ENCODE measurements at regions not wholly inside any gene's neighbourhood (a gene's known extent, or its start where the extent isn't known, plus 50 kb on each side); places are given as distances from the start of the nearest gene placed in this dataset.

DNA sequence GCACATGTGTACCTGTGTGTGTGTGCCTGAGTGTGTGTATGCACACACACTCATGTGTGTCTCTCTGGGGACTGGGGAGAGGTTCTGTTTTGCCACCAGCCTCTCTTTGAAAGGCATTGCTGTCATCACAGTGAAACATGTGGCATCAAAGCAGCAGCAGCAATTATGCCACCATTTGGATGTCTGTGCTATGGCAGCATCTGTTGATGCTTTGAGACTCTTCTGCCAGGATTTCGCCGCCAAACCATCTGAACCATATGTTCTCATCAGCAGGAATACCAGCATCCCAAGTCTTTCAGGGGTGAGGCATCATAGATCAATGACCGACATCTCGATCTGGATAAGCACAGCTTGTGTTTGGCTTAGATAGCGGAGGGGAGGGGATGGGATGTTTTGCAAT lies 168.6 kb downstream of the FAT3 start:
- Histone ChIP-seq H3K4ac (replicated peaks; ENCODE audit: insufficient read length, low read depth, low read length) (no peak overlapping the region), H3K14ac (ENCODE audit: insufficient read length) (no peak overlapping the region), H4K91ac (replicated peaks; ENCODE audit: insufficient read length, low read length) (no peak overlapping the region), H2BK15ac (ENCODE audit: low read length) (no peak overlapping the region), H2AK5ac (ENCODE audit: low read depth, low read length) (no peak overlapping the region), H2BK12ac (ENCODE audit: low read depth, low read length) (no peak overlapping the region), H3K79me2 (ENCODE audit: control insufficient read depth in 1 of 2, insufficient read depth in 2 of 2, low read length in 2 of 2) (no peaks in the 10 kb centered on the region), H3K4me1 (replicated peaks in 1 of 4; ENCODE audit: control insufficient read depth in 3 of 4, insufficient read depth in 4 of 4, low read length in 3 of 4) (no peaks in the 10 kb centered on the region; a peak in 1 of 7 replicates), H3K4me3 (ENCODE audit: extremely low read depth in 1 of 4, insufficient read depth in 2 of 4, low read depth in 3 of 4, low read length in 4 of 4) (no peak overlapping the region), H3K36me3 (ENCODE audit: control insufficient read depth in 2 of 4, insufficient read depth in 4 of 4, low read length in 3 of 4) (no peaks in the 10 kb centered on the region), H2BK20ac (ENCODE audit: low read length) (no peak overlapping the region), H2BK120ac (replicated peaks; ENCODE audit: low read depth, low read length) (no peak overlapping the region), H3K23ac (ENCODE audit: insufficient read length) (no peak overlapping the region), H3K27me3 (replicated peaks in 1 of 4; ENCODE audit: control insufficient read depth in 3 of 4, extremely low read depth in 1 of 4, insufficient read depth in 3 of 4, low read length in 3 of 4) (no peaks in the 10 kb centered on the region), H4K20me1 (replicated peaks in 1 of 2; ENCODE audit: control insufficient read depth in 1 of 2, insufficient read depth in 2 of 2, low read length in 2 of 2) (no peaks in the 10 kb centered on the region), H2AFZ (ENCODE audit: low read length) (no peak overlapping the region), H3K9me3 (ENCODE audit: insufficient read depth in 2 of 2, low read depth in 1 of 2, low read length in 1 of 2) (no peaks in the 10 kb centered on the region), H3K23me2 (ENCODE audit: low read depth, low read length) (no peaks in the 10 kb centered on the region), H2BK5ac (ENCODE audit: low read depth, low read length) (no peak overlapping the region), H3K79me1 (ENCODE audit: low read depth, low read length) (peaks cover 3% of the 10 kb centered on the region; the same call in 1 of the 2 replicates), H4K8ac (ENCODE audit: extremely low read depth, insufficient read depth, low read length) (no peak overlapping the region), H3K9ac (replicated peaks in 1 of 4; ENCODE audit: extremely low read depth in 1 of 4, low read depth in 3 of 4, low read length in 3 of 4) (no peak overlapping the region), H4K5ac (ENCODE audit: insufficient read length, low read depth, low read length) (no peak overlapping the region), H3K27ac (ENCODE audit: low read depth, low read length) (no peak overlapping the region), H3K4me2 (ENCODE audit: insufficient read depth in 1 of 2, low read depth in 2 of 2, low read length in 2 of 2) (no peak overlapping the region), H3K56ac (replicated peaks; ENCODE audit: insufficient read length, low read depth, low read length) (no peak overlapping the region), H3K18ac (ENCODE audit: extremely low read depth, low read length) (no peak overlapping the region)
- POLR2A ChIA-PET (ENCODE audit: partially characterized antibody), result no interaction called here
- no peak for DNase-seq (ENCODE audit: low read depth in 1 of 2, low spot score in 2 of 2)
- CTCF ChIA-PET (ENCODE audit: partially characterized antibody), result interaction anchor here (0.6 to 1.5 kb wide), 3 partner anchors 11 to 53 kb away, joined by 3 to 6 read pairs (median 3); no protein-coding TSS in a partner anchor
- FAIRE-seq, result no peak
- 91% methylated on average over 5 of the region's 5 CpGs; no CpG with 5 or more reads in 1 of the 2 experiments for WGBS, 2 experiments (ENCODE audit: extremely low coverage in 1 of 2, insufficient coverage in 1 of 2, insufficient read length in 1 of 2, insufficient replicate concordance in 2 of 2, low coverage in 1 of 2, low lambda C conversion rate in 2 of 2, missing lambda C conversion rate in 1 of 2)
- TF ChIP-seq, protein P1, sequence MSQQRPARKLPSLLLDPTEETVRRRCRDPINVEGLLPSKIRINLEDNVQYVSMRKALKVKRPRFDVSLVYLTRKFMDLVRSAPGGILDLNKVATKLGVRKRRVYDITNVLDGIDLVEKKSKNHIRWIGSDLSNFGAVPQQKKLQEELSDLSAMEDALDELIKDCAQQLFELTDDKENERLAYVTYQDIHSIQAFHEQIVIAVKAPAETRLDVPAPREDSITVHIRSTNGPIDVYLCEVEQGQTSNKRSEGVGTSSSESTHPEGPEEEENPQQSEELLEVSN (IDR thresholded peaks at IDR 0.05), result no peak
- TF ChIP-seq SUZ12 (IDR thresholded peaks at IDR 0.05; ENCODE audit: low read length), result no peak
- TF ChIP-seq BRCA1 (IDR thresholded peaks at IDR 0.05; ENCODE audit: low read depth, low read length), result no peak
- no peak for TF ChIP-seq RAD21 (IDR thresholded peaks at IDR 0.05 in 1 of 2, conservative IDR thresholded peaks at IDR 0.05 in 1 of 2; ENCODE audit: low read depth in 2 of 2, low read length in 2 of 2)
- TF ChIP-seq SIX5 (IDR thresholded peaks at IDR 0.05; ENCODE audit: low read depth, low read length), result no peak
- TF ChIP-seq RBBP5 (IDR thresholded peaks at IDR 0.05; ENCODE audit: borderline replicate concordance, low read depth, low read length), result no peak
- TF ChIP-seq JUND (IDR thresholded peaks at IDR 0.05; ENCODE audit: low read length), result no peak
- no peak for TF ChIP-seq CHD1 (IDR thresholded peaks at IDR 0.05; ENCODE audit: low read depth, low read length)
- TF ChIP-seq HDAC6 (IDR thresholded peaks at IDR 0.05; ENCODE audit: low read depth, low read length), result no peak
- no peak for TF ChIP-seq TAF7 (optimal IDR thresholded peaks at IDR 0.05; ENCODE audit: borderline replicate concordance, low read depth, low read length)
- TF ChIP-seq CTBP2 (IDR thresholded peaks at IDR 0.05; ENCODE audit: borderline replicate concordance, insufficient read depth, insufficient read length, low read length), result no peak
- no peak for TF ChIP-seq TEAD4 (IDR thresholded peaks at IDR 0.05; ENCODE audit: low read depth, low read length)
- TF ChIP-seq POU5F1 (IDR thresholded peaks at IDR 0.05; ENCODE audit: low read depth, low read length), result no peak
- TF ChIP-seq RNF2 (IDR thresholded peaks at IDR 0.05; ENCODE audit: borderline replicate concordance, low read depth, low read length, missing control alignments, poor library complexity, severe bottlenecking), result no peak
